Ascending aorta (tissue), 2 donors: ENCODE measurements at regions not wholly inside any gene's neighbourhood (a gene's known extent, or its start where the extent isn't known, plus 50 kb on each side); places are given as distances from the start of the nearest gene placed in this dataset.

Source experiments
- DNase-seq, 2 donors: peaks; one replicate each; pipeline ENCODE4 v3.0.0-alpha.2; 2019; ENCODE audit warnings: low spot score in 2 of 2
- H3K27ac ChIP-seq, 2 donors: fragments of 200-600 bp; sonication (generic); one replicate each; pipeline ENCODE4 v1.5.1; 2016 to 2017; ENCODE audit warnings: mild to moderate bottlenecking in 1 of 2
- H3K27me3 ChIP-seq: fragments of 200-600 bp; sonication (generic); one replicate; pipeline ENCODE4 v1.5.1; 2017
- H3K36me3 ChIP-seq, 2 donors: fragments of 200-600 bp; sonication (generic); one replicate each; pipeline ENCODE4 v1.5.1; 2016
- H3K4me1 ChIP-seq, 2 donors: fragments of 200-600 bp; sonication (generic); one replicate each; pipeline ENCODE4 v1.5.1; 2016 to 2017; ENCODE audit warnings: mild to moderate bottlenecking in 1 of 2
- H3K4me3 ChIP-seq, 2 donors: fragments of 200-600 bp; sonication (generic); one replicate each; pipeline ENCODE4 v1.5.1; 2016 to 2017; ENCODE audit warnings: mild to moderate bottlenecking in 1 of 2
- H3K9me3 ChIP-seq, 2 donors: fragments of 200-600 bp; sonication (generic); one replicate each; pipeline ENCODE4 v1.5.1; 2016
- CTCF ChIP-seq, 3 experiments: fragments of 200-600 bp in 2 of 3; fragments of 450-650 bp in 1 of 3; sonication (generic) in 2 of 3; IDR thresholded peaks; one replicate each; pipeline ENCODE4 v1.5.1; 2016 to 2019; ENCODE audit warnings: antibody characterized with exemption in 3 of 3, mild to moderate bottlenecking in 1 of 3, moderate library complexity in 1 of 3
- intact Hi-C: fragments of 100-400 bp; cut with DNase I; formaldehyde crosslinking; loops from one replicate; pipeline ENCODE4 v1.15.1; 2023

GRCh38 chr5:118646917-118647316 lies 341.4 kb downstream of the DTWD2 start:
- Histone ChIP-seq H3K4me3 (no peak overlapping the region), H3K27ac (no peak overlapping the region), H3K9me3 (no peaks in the 10 kb centered on the region), H3K27me3 (no peaks in the 10 kb centered on the region), H3K36me3 (no peaks in the 10 kb centered on the region), H3K4me1 (no peaks in the 10 kb centered on the region)
- intact Hi-C loops = no loop called here
- no peak for TF ChIP-seq CTCF (IDR thresholded peaks at IDR 0.05)
- DNase-seq = no peak

- H3K27ac ChIP-seq = no peak overlapping the region
- no peak for DNase-seq
- H3K4me3 ChIP-seq = no peak overlapping the region
- H3K9me3 ChIP-seq = peaks cover 0 to 14% of the 10 kb centered on the region in 2 donors
- intact Hi-C loops = no loop called here
- H3K36me3 ChIP-seq = no peaks in the 10 kb centered on the region
- H3K4me1 ChIP-seq = no peaks in the 10 kb centered on the region
- TF ChIP-seq CTCF (IDR thresholded peaks at IDR 0.05) = no peak
- no peaks in the 10 kb centered on the region for H3K27me3 ChIP-seq
Measured at GRCh38 chr5:118637947-118638670, 350.2 kb downstream of the DTWD2 start.

- intact Hi-C loops = no loop called here
- H3K27me3 ChIP-seq = no peaks in the 10 kb centered on the region
Measured at GRCh38 chr5:118628660-118629354, 359.5 kb downstream of the DTWD2 start.

GRCh38 chr5:118620233-118620632 lies 368.1 kb downstream of the DTWD2 start:
- no peaks in the 10 kb centered on the region for H3K4me1 ChIP-seq
- H3K27ac ChIP-seq = no peak overlapping the region
- H3K27me3 ChIP-seq = no peaks in the 10 kb centered on the region
- intact Hi-C loops = no loop called here
- TF ChIP-seq CTCF (IDR thresholded peaks at IDR 0.05) = no peak
- H3K9me3 ChIP-seq = no peaks in the 10 kb centered on the region
- DNase-seq = no peak
- no peaks in the 10 kb centered on the region for H3K36me3 ChIP-seq
- H3K4me3 ChIP-seq = no peak overlapping the region

More at GRCh38 chr5:118628660-118629354, 359.5 kb downstream of the DTWD2 start:
- H3K4me1 ChIP-seq = no peaks in the 10 kb centered on the region
- H3K36me3 ChIP-seq = no peaks in the 10 kb centered on the region
- H3K9me3 ChIP-seq = no peaks in the 10 kb centered on the region
- no peak overlapping the region for H3K27ac ChIP-seq
- H3K4me3 ChIP-seq = no peak overlapping the region
- no peak for DNase-seq
- TF ChIP-seq CTCF (IDR thresholded peaks at IDR 0.05) = no peak

GRCh38 chr5:118619823-118620222 lies 368.5 kb downstream of the DTWD2 start:
- Histone ChIP-seq H3K4me1 (no peaks in the 10 kb centered on the region), H3K9me3 (no peaks in the 10 kb centered on the region), H3K27ac (no peak overlapping the region), H3K36me3 (no peaks in the 10 kb centered on the region), H3K4me3 (no peak overlapping the region), H3K27me3 (no peaks in the 10 kb centered on the region)
- intact Hi-C loops = no loop called here
- TF ChIP-seq CTCF (IDR thresholded peaks at IDR 0.05) = no peak
- DNase-seq = no peak
